ENCODE measurements at regions not wholly inside any gene's neighbourhood (a gene's known extent, or its start where the extent isn't known, plus 50 kb on each side); places are given as distances from the start of the nearest gene placed in this dataset.

GRCh38 chr2:42934580-42935186, 142.3 kb upstream of the HAAO start:
- TF ChIP-seq POLR2A (IDR thresholded peaks at IDR 0.05; ENCODE audit: low read depth, low read length) (no peak), POLR2AphosphoS5 (IDR thresholded peaks at IDR 0.05; ENCODE audit: low read depth, low read length) (no peak)
